GM18519 (cell line): ENCODE measurements at regions not wholly inside any gene's neighbourhood (a gene's known extent, or its start where the extent isn't known, plus 50 kb on each side); places are given as distances from the start of the nearest gene placed in this dataset.

Experiments used
- ATAC-seq: cut with Tn5 transposase; IDR thresholded peaks from one replicate; pipeline ENCODE4 v1.9.1; 2021; ENCODE audit warnings: mild to moderate bottlenecking, moderate library complexity; ENCODE audit not compliant: unreplicated experiment, low FRiP score

GRCh38 chr14:100381395-100382105 lies 58.4 kb downstream of the SLC25A47 start:
- ATAC-seq = no peak

GRCh38 chr14:100382106-100382455 lies 58.9 kb downstream of the SLC25A47 start:
- ATAC-seq = no peak

- no peak for ATAC-seq
Observed at GRCh38 chr14:100383727-100384158, 60.6 kb downstream of the SLC25A47 start.

GRCh38 chr14:100384277-100384676 lies 61.1 kb downstream of the SLC25A47 start:
- no peak for ATAC-seq

GRCh38 chr14:100384819-100385813 lies 62.0 kb downstream of the SLC25A47 start:
- ATAC-seq = no peak

GRCh38 chr14:100386121-100386520 lies 63.0 kb downstream of the SLC25A47 start:
- no peak for ATAC-seq

- no peak for ATAC-seq
Observed at GRCh38 chr14:100386846-100387245, 63.7 kb downstream of the SLC25A47 start.

GRCh38 chr14:100387450-100387849 lies 64.3 kb downstream of the SLC25A47 start:
- no peak for ATAC-seq

GRCh38 chr14:100388103-100389054 lies 65.2 kb downstream of the SLC25A47 start:
- no peak for ATAC-seq

- ATAC-seq = no peak
Observed at GRCh38 chr14:100389497-100390104, 66.5 kb downstream of the SLC25A47 start.

- no peak for ATAC-seq
Observed at GRCh38 chr14:100391173-100391572, 68.0 kb downstream of the SLC25A47 start.

GRCh38 chr14:100391724-100392123 lies 68.6 kb downstream of the SLC25A47 start:
- no peak for ATAC-seq

GRCh38 chr14:100392356-100392755 lies 69.2 kb downstream of the SLC25A47 start:
- ATAC-seq = no peak

GRCh38 chr14:100393362-100393761 lies 70.2 kb downstream of the SLC25A47 start:
- ATAC-seq = no peak

GRCh38 chr14:100393906-100394732 lies 71.0 kb downstream of the SLC25A47 start:
- ATAC-seq = no peak

GRCh38 chr14:100394886-100395672 lies 71.9 kb downstream of the SLC25A47 start:
- no peak for ATAC-seq

GRCh38 chr14:100396266-100396795 lies 73.2 kb downstream of the SLC25A47 start:
- ATAC-seq = no peak

GRCh38 chr14:100397005-100397404 lies 73.9 kb downstream of the SLC25A47 start:
- ATAC-seq = no peak
